ENCODE measurements at regions not wholly inside any gene's neighbourhood (a gene's known extent, or its start where the extent isn't known, plus 50 kb on each side); places are given as distances from the start of the nearest gene placed in this dataset.
"Not testable (repeated sequence)": the region's sequence is repeated elsewhere in the genome, so short reads cannot be mapped to it uniquely, and the experiment has no call there.

GRCh38 chr5:128854931-128855330 is 110.4 kb upstream of the SLC27A6 start:
- no peak for DNase-seq (ENCODE audit: low spot score)
- H3K27ac Mint-ChIP-seq (ENCODE audit: unreplicated experiment): no peak overlapping the region

GRCh38 chr5:128857076-128857677 is 108.1 kb upstream of the SLC27A6 start:
- H3K27me3 Mint-ChIP-seq (ENCODE audit: unreplicated experiment): peaks cover 5% of the 10 kb centered on the region
- no peaks in the 10 kb centered on the region for H3K4me1 Mint-ChIP-seq (ENCODE audit: unreplicated experiment)
- TF ChIP-seq CTCF (IDR thresholded peaks at IDR 0.05; ENCODE audit: unreplicated experiment): no peak
- no peak overlapping the region for H3K27ac Mint-ChIP-seq (ENCODE audit: unreplicated experiment)
- no peak overlapping the region for H3K4me3 Mint-ChIP-seq (ENCODE audit: unreplicated experiment)
- no peaks in the 10 kb centered on the region for H3K36me3 Mint-ChIP-seq (ENCODE audit: low read depth, unreplicated experiment)
- H3K9me3 Mint-ChIP-seq (ENCODE audit: unreplicated experiment): no peaks in the 10 kb centered on the region
- DNase-seq (ENCODE audit: low spot score): no peak

More at GRCh38 chr5:128854931-128855330, 110.4 kb upstream of the SLC27A6 start:
- no peak for TF ChIP-seq CTCF (IDR thresholded peaks at IDR 0.05; ENCODE audit: unreplicated experiment)
- H3K27me3 Mint-ChIP-seq (ENCODE audit: unreplicated experiment): peaks cover 3% of the 10 kb centered on the region
- no peak overlapping the region for H3K4me3 Mint-ChIP-seq (ENCODE audit: unreplicated experiment)
- H3K36me3 Mint-ChIP-seq (ENCODE audit: low read depth, unreplicated experiment): no peaks in the 10 kb centered on the region
- no peaks in the 10 kb centered on the region for H3K9me3 Mint-ChIP-seq (ENCODE audit: unreplicated experiment)
- H3K4me1 Mint-ChIP-seq (ENCODE audit: unreplicated experiment): no peaks in the 10 kb centered on the region

GRCh38 chr5:128858995-128859394 is 106.3 kb upstream of the SLC27A6 start:
- H3K4me1 Mint-ChIP-seq (ENCODE audit: unreplicated experiment): no peaks in the 10 kb centered on the region
- H3K27me3 Mint-ChIP-seq (ENCODE audit: unreplicated experiment): peaks cover 4% of the 10 kb centered on the region
- no peak overlapping the region for H3K4me3 Mint-ChIP-seq (ENCODE audit: unreplicated experiment)
- H3K27ac Mint-ChIP-seq (ENCODE audit: unreplicated experiment): no peak overlapping the region
- no peak for DNase-seq (ENCODE audit: low spot score)
- no peaks in the 10 kb centered on the region for H3K9me3 Mint-ChIP-seq (ENCODE audit: unreplicated experiment)
- no peak for TF ChIP-seq CTCF (IDR thresholded peaks at IDR 0.05; ENCODE audit: unreplicated experiment)
- no peaks in the 10 kb centered on the region for H3K36me3 Mint-ChIP-seq (ENCODE audit: low read depth, unreplicated experiment)

- not testable (repeated sequence) for H3K9me3 Mint-ChIP-seq (ENCODE audit: unreplicated experiment); H3K27me3 Mint-ChIP-seq (ENCODE audit: unreplicated experiment); H3K36me3 Mint-ChIP-seq (ENCODE audit: low read depth, unreplicated experiment); DNase-seq (ENCODE audit: low spot score); H3K4me1 Mint-ChIP-seq (ENCODE audit: unreplicated experiment); H3K27ac Mint-ChIP-seq (ENCODE audit: unreplicated experiment); H3K4me3 Mint-ChIP-seq (ENCODE audit: unreplicated experiment)
Measured at GRCh38 chr5:128861155-128861554, 104.1 kb upstream of the SLC27A6 start.

GRCh38 chr5:128869970-128870369 is 95.3 kb upstream of the SLC27A6 start:
- Mint-ChIP-seq H3K36me3 (ENCODE audit: low read depth, unreplicated experiment) (peaks cover 3% of the 10 kb centered on the region), H3K9me3 (ENCODE audit: unreplicated experiment) (no peaks in the 10 kb centered on the region), H3K27me3 (ENCODE audit: unreplicated experiment) (no peaks in the 10 kb centered on the region), H3K4me3 (ENCODE audit: unreplicated experiment) (no peak overlapping the region), H3K27ac (ENCODE audit: unreplicated experiment) (no peak overlapping the region), H3K4me1 (ENCODE audit: unreplicated experiment) (peaks cover 12% of the 10 kb centered on the region)
- no peak for TF ChIP-seq CTCF (IDR thresholded peaks at IDR 0.05; ENCODE audit: unreplicated experiment)
- no peak for DNase-seq (ENCODE audit: low spot score)
